Activated T-helper 17 cell treated with anti-CD3 and anti-CD28 coated beads, Interleukin-2, amount 50 U/mL, for 72 hours (primary cell): ENCODE measurements at regions not wholly inside any gene's neighbourhood (a gene's known extent, or its start where the extent isn't known, plus 50 kb on each side); places are given as distances from the start of the nearest gene placed in this dataset.

Experiments used
- ATAC-seq: fragments of 150-1000 bp; cut with Tn5 transposase; replicated peaks from 2 replicates; pipeline ENCODE4 v1.10.0; 2021; ENCODE audit warnings: mild to moderate bottlenecking, moderate library complexity
- H3K27ac Mint-ChIP-seq: one replicate; pipeline ENCODE4 v1.8.0; 2022; ENCODE audit warnings: mixed read lengths
- H3K27me3 Mint-ChIP-seq: one replicate; pipeline ENCODE4 v1.8.0; 2022; ENCODE audit warnings: mixed read lengths
- H3K36me3 Mint-ChIP-seq: one replicate; pipeline ENCODE4 v1.8.0; 2022; ENCODE audit warnings: low read depth, mild to moderate bottlenecking, mixed read lengths
- H3K4me1 Mint-ChIP-seq: one replicate; pipeline ENCODE4 v1.8.0; 2022; ENCODE audit warnings: mixed read lengths
- H3K4me3 Mint-ChIP-seq: one replicate; pipeline ENCODE4 v1.8.0; 2022; ENCODE audit warnings: mild to moderate bottlenecking, mixed read lengths
- H3K9me3 Mint-ChIP-seq: one replicate; pipeline ENCODE4 v1.8.0; 2022; ENCODE audit warnings: mixed read lengths

GRCh38 chr13:78194904-78195639 lies 276.4 kb upstream of the EDNRB start:
- H3K9me3 Mint-ChIP-seq = no peaks in the 10 kb centered on the region
- no peaks in the 10 kb centered on the region for H3K36me3 Mint-ChIP-seq
- no peak overlapping the region for H3K27ac Mint-ChIP-seq
- H3K4me1 Mint-ChIP-seq = no peaks in the 10 kb centered on the region
- ATAC-seq = no peak
- H3K4me3 Mint-ChIP-seq = no peak overlapping the region
- H3K27me3 Mint-ChIP-seq = peaks cover 5% of the 10 kb centered on the region

- H3K4me1 Mint-ChIP-seq = no peaks in the 10 kb centered on the region
- H3K9me3 Mint-ChIP-seq = no peaks in the 10 kb centered on the region
- peaks cover 3% of the 10 kb centered on the region for H3K27me3 Mint-ChIP-seq
- no peaks in the 10 kb centered on the region for H3K36me3 Mint-ChIP-seq
- H3K27ac Mint-ChIP-seq = no peak overlapping the region
- no peak overlapping the region for H3K4me3 Mint-ChIP-seq
- no peak for ATAC-seq
Observed at GRCh38 chr13:78193846-78194245, 275.2 kb upstream of the EDNRB start.

GRCh38 chr13:78192716-78193115 lies 274.1 kb upstream of the EDNRB start:
- ATAC-seq = no peak
- no peaks in the 10 kb centered on the region for H3K36me3 Mint-ChIP-seq
- H3K4me3 Mint-ChIP-seq = no peak overlapping the region
- H3K4me1 Mint-ChIP-seq = no peaks in the 10 kb centered on the region
- H3K27me3 Mint-ChIP-seq = peaks cover 7% of the 10 kb centered on the region
- H3K27ac Mint-ChIP-seq = no peak overlapping the region
- H3K9me3 Mint-ChIP-seq = no peaks in the 10 kb centered on the region

DNA sequence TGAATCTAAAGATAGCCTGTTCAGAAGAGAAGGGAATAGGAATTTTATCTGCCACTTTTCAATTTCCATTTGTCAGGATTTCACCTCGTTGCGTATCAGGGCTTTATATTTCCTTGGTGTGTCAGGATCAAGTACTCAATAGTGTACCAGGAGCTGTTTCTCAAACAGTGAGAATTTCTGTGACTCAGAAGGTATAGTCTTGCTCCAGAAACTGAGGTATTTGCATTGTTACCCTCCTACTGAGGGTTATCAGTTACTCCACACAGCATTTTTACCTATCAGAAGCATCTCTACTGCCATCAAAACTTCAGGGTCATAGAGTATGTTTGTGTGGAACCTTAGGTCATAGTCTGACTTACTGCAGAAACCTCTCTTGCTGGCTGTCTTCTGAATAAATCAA lies 271.7 kb upstream of the EDNRB start:
- Mint-ChIP-seq H3K4me3 (no peak overlapping the region), H3K36me3 (no peaks in the 10 kb centered on the region), H3K27ac (no peak overlapping the region), H3K9me3 (no peaks in the 10 kb centered on the region), H3K4me1 (no peaks in the 10 kb centered on the region), H3K27me3 (peaks cover 7% of the 10 kb centered on the region)
- ATAC-seq = no peak

- H3K27ac Mint-ChIP-seq = no peak overlapping the region
- H3K27me3 Mint-ChIP-seq = peaks cover 7% of the 10 kb centered on the region
- no peak for ATAC-seq
- no peaks in the 10 kb centered on the region for H3K36me3 Mint-ChIP-seq
- no peaks in the 10 kb centered on the region for H3K9me3 Mint-ChIP-seq
- H3K4me3 Mint-ChIP-seq = no peak overlapping the region
- H3K4me1 Mint-ChIP-seq = no peaks in the 10 kb centered on the region
Observed at GRCh38 chr13:78187781-78188180, 269.1 kb upstream of the EDNRB start.

DNA sequence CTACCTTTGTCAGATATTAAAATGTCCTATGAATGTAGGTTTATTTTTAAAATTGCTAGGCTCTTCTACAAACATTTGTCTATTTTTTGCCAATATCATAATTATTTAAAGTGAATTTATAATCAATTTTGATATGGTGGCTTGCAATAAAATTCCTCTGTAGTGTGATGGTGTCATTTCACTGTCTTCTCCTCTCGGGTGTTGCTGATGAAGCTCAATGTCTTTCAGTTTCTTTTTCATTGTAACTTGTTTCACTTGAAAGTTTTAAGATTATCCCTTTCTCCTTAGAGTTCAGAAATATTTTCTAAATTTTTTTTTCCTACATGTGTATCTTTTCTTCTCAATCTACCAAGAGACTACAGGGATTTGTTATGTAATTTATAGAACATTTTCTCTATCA lies 267.1 kb upstream of the EDNRB start:
- H3K36me3 Mint-ChIP-seq = no peaks in the 10 kb centered on the region
- H3K27ac Mint-ChIP-seq = no peak overlapping the region
- ATAC-seq = no peak
- H3K4me3 Mint-ChIP-seq = no peak overlapping the region
- H3K9me3 Mint-ChIP-seq = no peaks in the 10 kb centered on the region
- peaks cover 16% of the 10 kb centered on the region for H3K27me3 Mint-ChIP-seq
- H3K4me1 Mint-ChIP-seq = no peaks in the 10 kb centered on the region

DNA sequence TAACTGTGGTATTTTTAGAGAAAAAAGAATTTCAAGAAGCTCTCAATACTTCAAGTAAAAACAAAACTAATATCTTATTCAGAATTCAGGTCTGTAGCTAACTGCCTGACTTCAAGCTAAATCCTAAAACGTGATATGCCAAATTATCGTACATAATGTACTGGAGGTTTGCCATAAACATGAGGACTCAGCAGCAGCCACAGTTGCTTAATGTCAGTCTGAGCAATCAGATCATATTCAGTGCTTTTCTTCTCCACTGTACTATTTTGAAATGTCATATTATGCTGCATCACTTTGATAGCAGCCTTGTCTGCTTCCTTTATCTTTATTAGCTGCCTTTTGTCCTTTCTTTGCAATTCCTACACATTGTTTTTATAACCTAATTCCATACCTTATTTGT lies 265.1 kb upstream of the EDNRB start:
- H3K27ac Mint-ChIP-seq = no peak overlapping the region
- H3K36me3 Mint-ChIP-seq = no peaks in the 10 kb centered on the region
- no peak overlapping the region for H3K4me3 Mint-ChIP-seq
- no peaks in the 10 kb centered on the region for H3K9me3 Mint-ChIP-seq
- H3K4me1 Mint-ChIP-seq = no peaks in the 10 kb centered on the region
- peaks cover 13% of the 10 kb centered on the region for H3K27me3 Mint-ChIP-seq
- ATAC-seq = no peak

- H3K27me3 Mint-ChIP-seq = peaks cover 8% of the 10 kb centered on the region
- H3K36me3 Mint-ChIP-seq = no peaks in the 10 kb centered on the region
- no peak overlapping the region for H3K27ac Mint-ChIP-seq
- ATAC-seq = no peak
- no peaks in the 10 kb centered on the region for H3K9me3 Mint-ChIP-seq
- no peaks in the 10 kb centered on the region for H3K4me1 Mint-ChIP-seq
- no peak overlapping the region for H3K4me3 Mint-ChIP-seq
Observed at GRCh38 chr13:78182813-78183212, 264.2 kb upstream of the EDNRB start.

- H3K4me3 Mint-ChIP-seq = no peak overlapping the region
- H3K27ac Mint-ChIP-seq = no peak overlapping the region
- H3K27me3 Mint-ChIP-seq = peaks cover 8% of the 10 kb centered on the region
- H3K9me3 Mint-ChIP-seq = no peaks in the 10 kb centered on the region
- H3K4me1 Mint-ChIP-seq = no peaks in the 10 kb centered on the region
- no peaks in the 10 kb centered on the region for H3K36me3 Mint-ChIP-seq
- ATAC-seq = no peak
Observed at GRCh38 chr13:78177306-78177705, 258.7 kb upstream of the EDNRB start.

DNA sequence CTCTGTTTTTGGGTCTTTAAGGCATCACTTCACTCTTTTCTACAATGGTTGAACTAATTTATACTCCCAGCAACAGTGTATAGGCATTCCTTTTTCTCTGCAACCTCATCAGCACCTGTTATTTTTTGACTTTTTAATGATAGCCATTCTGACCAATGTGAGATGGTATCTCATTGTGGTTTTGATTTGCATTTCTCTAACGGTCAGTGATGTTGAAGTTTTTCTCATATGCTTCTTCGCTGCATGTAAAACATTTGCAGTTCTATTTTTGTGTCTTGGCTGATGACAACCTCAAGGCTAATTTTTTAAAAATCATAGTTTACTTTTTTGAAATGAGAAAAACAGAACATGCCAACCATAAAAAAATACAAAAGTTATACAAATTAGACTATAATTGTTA lies 258.2 kb upstream of the EDNRB start:
- Mint-ChIP-seq H3K4me3 (no peak overlapping the region), H3K36me3 (no peaks in the 10 kb centered on the region), H3K27ac (no peak overlapping the region), H3K4me1 (no peaks in the 10 kb centered on the region), H3K27me3 (peaks cover 4% of the 10 kb centered on the region), H3K9me3 (no peaks in the 10 kb centered on the region)
- no peak for ATAC-seq

- Mint-ChIP-seq H3K4me1 (no peaks in the 10 kb centered on the region), H3K9me3 (no peaks in the 10 kb centered on the region)
- no peak for ATAC-seq
Observed at GRCh38 chr13:78169386-78169785, 250.8 kb upstream of the EDNRB start.

DNA sequence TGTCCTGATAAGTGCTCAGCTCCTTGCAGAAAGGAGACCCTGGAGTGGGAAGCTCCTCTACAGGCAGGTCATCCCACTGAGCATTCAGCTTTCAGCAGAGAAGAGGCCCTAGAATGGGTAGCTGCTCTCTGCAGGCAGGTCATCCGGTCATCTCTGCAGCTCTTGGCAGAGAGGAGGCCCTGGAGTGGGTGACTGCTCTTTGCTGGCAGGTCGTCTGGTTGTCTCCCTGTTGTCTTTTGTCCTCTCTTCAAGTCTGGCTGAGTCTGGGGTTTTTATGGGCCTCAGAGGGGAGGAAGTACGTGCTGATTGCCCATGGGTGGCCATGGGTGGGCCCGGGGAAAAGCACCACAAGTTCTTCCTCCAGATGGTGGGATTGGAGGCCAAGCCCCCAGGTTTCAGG lies 250.3 kb upstream of the EDNRB start:
- no peak for ATAC-seq
- H3K4me3 Mint-ChIP-seq = no peak overlapping the region
- H3K9me3 Mint-ChIP-seq = no peaks in the 10 kb centered on the region
- H3K36me3 Mint-ChIP-seq = no peaks in the 10 kb centered on the region
- H3K27ac Mint-ChIP-seq = no peak overlapping the region
- no peaks in the 10 kb centered on the region for H3K4me1 Mint-ChIP-seq
- H3K27me3 Mint-ChIP-seq = no peaks in the 10 kb centered on the region

More at GRCh38 chr13:78169386-78169785, 250.8 kb upstream of the EDNRB start:
- Mint-ChIP-seq H3K36me3 (no peaks in the 10 kb centered on the region), H3K27ac (no peak overlapping the region), H3K27me3 (no peaks in the 10 kb centered on the region), H3K4me3 (no peak overlapping the region)

DNA sequence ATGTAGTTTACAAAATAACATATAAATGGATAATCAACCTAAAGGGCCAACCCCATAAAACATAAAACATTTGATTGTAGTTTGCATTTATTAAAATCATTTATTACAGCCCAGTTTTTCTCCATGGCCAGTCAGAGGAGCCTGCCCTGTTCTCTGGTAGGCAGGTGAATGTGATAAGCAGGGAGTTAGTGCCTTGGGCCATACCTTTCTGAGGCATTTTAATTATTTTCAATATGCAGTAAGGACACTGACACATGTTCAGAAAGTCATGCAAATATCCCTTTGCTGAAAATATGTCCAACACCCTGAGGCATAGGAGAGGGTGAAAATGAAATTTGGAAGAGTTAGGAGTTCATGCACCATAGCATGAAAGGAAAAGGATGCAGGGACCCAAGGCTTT lies 242.6 kb upstream of the EDNRB start:
- Mint-ChIP-seq H3K27ac (no peak overlapping the region), H3K9me3 (no peaks in the 10 kb centered on the region), H3K4me1 (no peaks in the 10 kb centered on the region), H3K4me3 (no peak overlapping the region), H3K27me3 (peaks cover 11% of the 10 kb centered on the region), H3K36me3 (no peaks in the 10 kb centered on the region)
- no peak for ATAC-seq

DNA sequence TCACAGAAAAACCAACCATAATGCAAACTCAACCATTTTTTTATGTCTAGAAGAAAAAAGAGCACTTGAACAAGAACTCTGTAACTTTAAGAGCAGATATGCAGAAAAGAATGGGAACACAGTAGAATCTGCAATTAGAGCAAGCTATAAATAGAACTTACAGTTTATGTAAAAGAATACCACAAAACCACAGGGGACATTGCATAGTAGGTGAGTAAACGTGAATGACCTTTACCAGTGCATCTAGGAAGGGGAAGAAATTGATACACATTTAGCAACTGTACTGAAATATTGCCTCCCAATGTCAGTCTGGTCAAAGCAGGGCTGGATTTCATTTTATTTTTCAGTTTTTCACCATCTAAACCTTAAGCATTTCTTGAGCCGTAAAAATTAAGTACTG lies 242.2 kb upstream of the EDNRB start:
- Mint-ChIP-seq H3K4me3 (no peak overlapping the region), H3K9me3 (no peaks in the 10 kb centered on the region), H3K27ac (no peak overlapping the region), H3K36me3 (no peaks in the 10 kb centered on the region), H3K27me3 (peaks cover 11% of the 10 kb centered on the region), H3K4me1 (no peaks in the 10 kb centered on the region)
- peak; percentile 29 for ATAC-seq

DNA sequence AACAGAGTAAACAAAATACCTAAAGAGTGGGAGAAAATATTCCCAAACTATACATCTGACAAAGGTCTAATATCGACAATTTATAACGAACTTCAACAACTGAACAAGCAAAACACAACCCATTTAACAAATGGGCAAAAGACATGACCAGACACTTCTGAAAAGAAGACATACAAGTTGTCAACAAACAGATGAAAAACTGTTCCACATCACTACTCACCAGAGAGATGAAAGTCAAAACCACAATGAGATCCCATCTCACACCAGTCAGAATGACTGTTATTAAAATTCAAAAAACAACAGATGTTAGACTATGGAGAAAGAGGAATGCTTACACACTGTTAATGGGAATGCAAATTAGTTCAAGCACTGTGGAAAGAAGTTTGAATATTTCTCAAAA lies 233.8 kb upstream of the EDNRB start:
- no peak overlapping the region for H3K27ac Mint-ChIP-seq
- peaks cover 3% of the 10 kb centered on the region for H3K9me3 Mint-ChIP-seq
- no peaks in the 10 kb centered on the region for H3K4me1 Mint-ChIP-seq
- no peak for ATAC-seq
- H3K4me3 Mint-ChIP-seq = no peak overlapping the region
- H3K36me3 Mint-ChIP-seq = no peaks in the 10 kb centered on the region
- no peaks in the 10 kb centered on the region for H3K27me3 Mint-ChIP-seq

DNA sequence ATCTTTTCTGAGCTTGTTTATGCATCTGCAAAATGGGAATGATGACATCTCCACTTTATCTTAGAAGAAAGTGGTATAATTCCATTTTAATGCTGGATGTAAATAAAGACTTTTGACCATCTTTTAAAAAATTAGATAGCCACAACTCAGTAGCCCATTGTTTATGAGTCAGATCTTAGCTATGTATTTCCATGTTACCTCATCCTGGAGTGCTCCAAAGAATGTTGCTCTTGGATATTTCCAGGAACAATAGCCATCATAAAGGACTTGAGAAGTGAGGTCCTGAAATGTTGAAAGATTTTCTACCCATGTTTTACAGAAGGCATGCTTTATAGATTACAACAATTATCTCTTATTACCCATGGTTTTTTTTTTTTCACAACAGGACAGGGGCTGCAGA lies 229.3 kb upstream of the EDNRB start:
- ATAC-seq = no peak
- Mint-ChIP-seq H3K27ac (no peak overlapping the region), H3K4me1 (no peaks in the 10 kb centered on the region), H3K4me3 (no peak overlapping the region), H3K27me3 (peaks cover 12% of the 10 kb centered on the region), H3K9me3 (no peaks in the 10 kb centered on the region), H3K36me3 (no peaks in the 10 kb centered on the region)
